GM23338 (cell line): ENCODE measurements at regions not wholly inside any gene's neighbourhood (a gene's known extent, or its start where the extent isn't known, plus 50 kb on each side); places are given as distances from the start of the nearest gene placed in this dataset.

Source experiments
- ATAC-seq: fragments of 200-7000 bp; cut with Tn5 transposase; 3 replicates; pipeline ENCODE4 v1.9.1; 2020
- DNase-seq: peaks from one replicate; pipeline ENCODE4 v3.0.0-alpha.2; 2015; ENCODE audit warnings: low spot score
- H2AFZ ChIP-seq: fragments of 200-600 bp; sonication (generic); 2 replicates; pipeline ENCODE4 v1.8.0; 2016; ENCODE audit warnings: antibody characterized with exemption, mild to moderate bottlenecking, moderate library complexity
- H3F3A ChIP-seq: fragments of 200-600 bp; sonication (generic); replicated peaks from 2 replicates; pipeline ENCODE4 v1.8.0; 2017; ENCODE audit warnings: antibody characterized with exemption, mixed run types, low read depth
- H3K27ac ChIP-seq: fragments of 200-600 bp; sonication (generic); 2 replicates; pipeline ENCODE4 v1.6.1; 2016; ENCODE audit warnings: low read depth
- H3K27me3 ChIP-seq: fragments of 200-600 bp; sonication (generic); 2 replicates; pipeline ENCODE4 v1.8.0; 2016; ENCODE audit warnings: mild to moderate bottlenecking, mixed run types, moderate library complexity; ENCODE audit not compliant: insufficient read depth
- H3K36me3 ChIP-seq: fragments of 200-600 bp; sonication (generic); 2 replicates; pipeline ENCODE4 v1.8.0; 2016; ENCODE audit warnings: mild to moderate bottlenecking; ENCODE audit not compliant: insufficient read depth
- H3K4me1 ChIP-seq: fragments of 200-600 bp; sonication (generic); 2 replicates; pipeline ENCODE4 v1.8.0; 2016; ENCODE audit warnings: mild to moderate bottlenecking, moderate library complexity; ENCODE audit not compliant: insufficient read depth
- H3K4me2 ChIP-seq: fragments of 200-600 bp; sonication (generic); 2 replicates; pipeline ENCODE4 v1.7.1; 2017; ENCODE audit warnings: mixed run types
- H3K4me3 ChIP-seq: fragments of 200-600 bp; sonication (generic); 2 replicates; pipeline ENCODE4 v1.6.1; 2016; ENCODE audit warnings: mixed run types
- H3K79me2 ChIP-seq: fragments of 200-600 bp; sonication (generic); replicated peaks from 2 replicates; pipeline ENCODE4 v1.8.0; 2017; ENCODE audit warnings: mild to moderate bottlenecking; ENCODE audit not compliant: insufficient read depth
- H3K9me2 ChIP-seq: fragments of 200-600 bp; sonication (generic); 2 replicates; pipeline ENCODE4 v1.8.0; 2017; ENCODE audit not compliant: insufficient read depth
- H4K20me1 ChIP-seq: fragments of 200-600 bp; sonication (generic); replicated peaks from 2 replicates; pipeline ENCODE4 v1.8.0; 2017; ENCODE audit warnings: mild to moderate bottlenecking; ENCODE audit not compliant: insufficient read depth
- H3K27ac Mint-ChIP-seq: 2 replicates; pipeline ENCODE4 v1.8.0; 2020; ENCODE audit warnings: inconsistent platforms, mild to moderate bottlenecking, moderate library complexity, mixed read lengths
- H3K27me3 Mint-ChIP-seq: 3 replicates; pipeline ENCODE4 v1.8.0; 2022; ENCODE audit warnings: low read depth, mild to moderate bottlenecking, moderate library complexity, mixed read lengths, inconsistent platforms; ENCODE audit not compliant: insufficient read depth, poor library complexity
- H3K36me3 Mint-ChIP-seq: 3 replicates; pipeline ENCODE4 v1.8.0; 2021; ENCODE audit warnings: low read depth, mild to moderate bottlenecking, inconsistent platforms, moderate library complexity, mixed read lengths
- H3K4me1 Mint-ChIP-seq: 3 replicates; pipeline ENCODE4 v1.8.0; 2020; ENCODE audit warnings: mild to moderate bottlenecking, inconsistent platforms, mixed read lengths
- H3K4me3 Mint-ChIP-seq: 3 replicates; pipeline ENCODE4 v1.8.0; 2021; ENCODE audit warnings: moderate library complexity, mild to moderate bottlenecking, inconsistent platforms, mixed read lengths
- H3K9me3 Mint-ChIP-seq: 3 replicates; pipeline ENCODE4 v1.8.0; 2020; ENCODE audit warnings: moderate library complexity, mild to moderate bottlenecking, inconsistent platforms, mixed read lengths
- CREB1 ChIP-seq: fragments of 250-450 bp; sonication (Bioruptor Pico); IDR thresholded peaks from 2 replicates; pipeline ENCODE4 v1.5.0; 2020; ENCODE audit warnings: low read depth, mild to moderate bottlenecking, moderate library complexity
- CTCF ChIP-seq, 2 experiments: fragments of 200-600 bp in 1 of 2; sonication (generic) in 1 of 2; conservative IDR thresholded peaks; 2 replicates each; pipeline versions ENCODE4 v1.5.1 to v1.6.1; 2016 to 2017; ENCODE audit warnings: antibody characterized with exemption in 2 of 2, low read depth in 2 of 2, mild to moderate bottlenecking in 2 of 2, moderate library complexity in 1 of 2
- ETS1 ChIP-seq: IDR thresholded peaks from 2 replicates; pipeline ENCODE4 v1.6.1; 2016; ENCODE audit warnings: antibody characterized with exemption
- EZH2 ChIP-seq: fragments of 200-600 bp; sonication (generic); IDR thresholded peaks from one replicate; pipeline ENCODE4 v1.8.0; 2017; ENCODE audit warnings: antibody characterized with exemption, mild to moderate bottlenecking, low read depth; ENCODE audit not compliant: unreplicated experiment
- JUNB ChIP-seq: IDR thresholded peaks from one replicate; pipeline ENCODE4 v1.6.1; 2016; ENCODE audit warnings: antibody characterized with exemption; ENCODE audit not compliant: unreplicated experiment
- NANOG ChIP-seq: IDR thresholded peaks from 2 replicates; pipeline ENCODE4 v1.6.1; 2016; ENCODE audit warnings: antibody characterized with exemption, borderline replicate concordance
- REST ChIP-seq: IDR thresholded peaks from one replicate; pipeline ENCODE4 v1.6.1; 2018; ENCODE audit warnings: antibody characterized with exemption; ENCODE audit not compliant: unreplicated experiment
- STAT1 ChIP-seq: IDR thresholded peaks from one replicate; pipeline ENCODE4 v1.6.1; 2016; ENCODE audit warnings: antibody characterized with exemption; ENCODE audit not compliant: unreplicated experiment
- ZNF114 ChIP-seq: fragments of 250-450 bp; sonication (Bioruptor Pico); IDR thresholded peaks from 2 replicates; pipeline ENCODE4 v1.5.0; 2020; ENCODE audit warnings: mild to moderate bottlenecking, moderate library complexity
- ZNF331 ChIP-seq: fragments of 250-450 bp; sonication (Bioruptor Pico); IDR thresholded peaks from 2 replicates; pipeline ENCODE4 v1.5.0; 2020; ENCODE audit warnings: low read depth, mild to moderate bottlenecking, moderate library complexity

- peaks cover 18% of the 10 kb centered on the region for H3K9me3 Mint-ChIP-seq
- H3K27me3 Mint-ChIP-seq: no peaks in the 10 kb centered on the region
- no peak overlapping the region for H3K27ac Mint-ChIP-seq
- H3K27ac ChIP-seq: no peak overlapping the region
- ATAC-seq (no peak), DNase-seq (no peak)
- 0 out of 2 replicates have a peak, but pooled peaks cover 2% of the 10 kb centered on the region for H3F3A ChIP-seq
- no peak overlapping the region for H3K4me3 Mint-ChIP-seq
- H4K20me1 ChIP-seq: peaks cover 3% of the 10 kb centered on the region; the same call in 1 of the 2 replicates
- no peak overlapping the region for H3K4me2 ChIP-seq
- H3K4me1 ChIP-seq: peaks cover 30% of the 10 kb centered on the region
- H3K4me3 ChIP-seq: no peak overlapping the region
- peaks cover 25% of the 10 kb centered on the region for H3K36me3 Mint-ChIP-seq
- H3K9me2 ChIP-seq: no peaks in the 10 kb centered on the region
- no peaks in the 10 kb centered on the region for H3K27me3 ChIP-seq
- TF ChIP-seq JUNB (no peak), STAT1 (no peak), ZNF114 (CRISPR knock-in tag) (no peak), NANOG (no peak)
- no peak overlapping the region for H2AFZ ChIP-seq
- H3K79me2 ChIP-seq: peaks cover 50% of the 10 kb centered on the region
- no peaks in the 10 kb centered on the region for H3K36me3 ChIP-seq
- H3K4me1 Mint-ChIP-seq: peaks cover 26% of the 10 kb centered on the region
Observed at GRCh38 chr4:151555151-151555945, 146.4 kb downstream of the FHIP1A start.

GRCh38 chr4:151558496-151559113 lies 149.6 kb downstream of the FHIP1A start:
- Histone ChIP-seq H3K4me2 (no peak overlapping the region), H3K27ac (0 out of 2 replicates have a peak overlapping the region, but pooled peaks have one; percentile 12), H3K36me3 (no peaks in the 10 kb centered on the region), H3F3A (no peaks in the 10 kb centered on the region), H3K27me3 (no peaks in the 10 kb centered on the region), H3K4me1 (peaks cover 15% of the 10 kb centered on the region), H3K79me2 (peaks cover 50% of the 10 kb centered on the region), H3K4me3 (no peak overlapping the region), H4K20me1 (peaks cover 3% of the 10 kb centered on the region), H2AFZ (no peak overlapping the region), H3K9me2 (no peaks in the 10 kb centered on the region)
- Mint-ChIP-seq H3K4me1 (peaks cover 17% of the 10 kb centered on the region), H3K4me3 (no peak overlapping the region), H3K36me3 (no peaks in the 10 kb centered on the region), H3K9me3 (no peaks in the 10 kb centered on the region), H3K27ac (no peak overlapping the region), H3K27me3 (no peaks in the 10 kb centered on the region)
- DNase-seq: no peak
- no peak for ATAC-seq
- TF ChIP-seq ZNF331 (CRISPR knock-in tag) (no peak), NANOG (no peak), CTCF (conservative IDR thresholded peaks at IDR 0.05; ENCODE audit: low read depth in 2 of 2) (no peak), CREB1 (CRISPR knock-in tag) (no peak), JUNB (no peak), ETS1 (no peak), STAT1 (no peak), REST (no peak), ZNF114 (CRISPR knock-in tag) (no peak), EZH2 (no peak)
